Retina (tissue), 1 donor: ENCODE measurements at regions not wholly inside any gene's neighbourhood (a gene's known extent, or its start where the extent isn't known, plus 50 kb on each side); places are given as distances from the start of the nearest gene placed in this dataset.

ENCODE experiments used
- DNase-seq: peaks from one replicate; pipeline ENCODE4 v3.0.0-alpha.2; 2016

- DNase-seq: no peak
Observed at GRCh38 chr12:18905134-18905533, 167.2 kb downstream of the CAPZA3 start.

- no peak for DNase-seq
Observed at GRCh38 chr12:18906395-18906794, 168.5 kb downstream of the CAPZA3 start.

- no peak for DNase-seq
Observed at GRCh38 chr12:18907127-18907526, 169.2 kb downstream of the CAPZA3 start.

GRCh38 chr12:18907728-18908127, 169.8 kb downstream of the CAPZA3 start:
- DNase-seq: no peak

DNA sequence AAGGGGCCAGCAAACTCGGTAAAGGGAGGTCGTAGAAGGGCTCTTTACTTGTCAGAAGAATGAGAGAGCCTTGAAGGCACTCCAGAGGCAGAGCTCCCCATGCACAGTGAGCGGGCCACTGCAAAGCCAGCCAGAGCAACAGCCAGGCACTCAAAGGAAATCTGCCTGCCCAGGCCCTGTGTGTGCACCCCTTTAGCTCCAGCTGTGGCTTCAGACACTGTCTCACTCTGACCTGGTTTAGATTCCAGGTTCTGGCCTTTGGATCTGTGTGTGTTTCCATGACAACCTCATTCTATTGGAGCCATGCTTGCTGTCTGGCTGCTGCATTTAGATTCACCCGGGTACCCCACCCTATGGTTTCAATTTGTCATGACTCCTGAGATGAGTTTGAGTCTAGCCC, 170.3 kb downstream of the CAPZA3 start:
- peak; percentile 6 for DNase-seq

DNA sequence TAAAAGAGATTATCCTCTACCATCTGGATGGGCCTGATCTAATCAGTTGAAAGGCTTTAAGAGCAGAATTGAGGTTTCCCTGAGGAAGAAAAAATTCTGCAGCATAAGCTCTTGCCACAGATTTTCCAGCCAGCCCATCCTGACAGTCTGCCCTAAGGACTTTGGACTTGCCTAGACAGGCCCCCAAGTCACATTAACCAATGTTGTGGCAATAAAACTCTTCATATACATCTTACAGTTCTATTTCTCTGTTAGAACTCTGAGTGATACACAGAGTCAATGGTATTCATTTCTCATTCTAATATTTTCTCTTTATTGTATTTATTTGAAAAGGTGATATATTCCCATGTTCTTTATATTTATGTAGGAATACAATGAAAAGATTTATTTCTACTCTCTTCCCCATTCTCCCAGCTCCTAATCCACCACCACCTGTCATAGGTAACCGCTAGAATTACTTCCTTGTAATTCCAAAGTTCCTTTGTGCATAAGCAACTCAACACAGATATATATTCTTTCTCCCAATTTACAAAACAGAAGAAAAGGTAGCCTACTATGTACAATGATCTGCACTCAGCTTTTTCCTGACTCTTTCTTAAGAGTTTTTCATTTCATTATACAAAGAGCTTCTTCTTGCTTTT, 182.1 kb downstream of the CAPZA3 start:
- no peak for DNase-seq

- DNase-seq: peak; percentile 13
Observed at GRCh38 chr12:18922851-18923250, 184.9 kb downstream of the CAPZA3 start.

GRCh38 chr12:18923721-18924120, 185.8 kb downstream of the CAPZA3 start:
- DNase-seq: no peak

DNA sequence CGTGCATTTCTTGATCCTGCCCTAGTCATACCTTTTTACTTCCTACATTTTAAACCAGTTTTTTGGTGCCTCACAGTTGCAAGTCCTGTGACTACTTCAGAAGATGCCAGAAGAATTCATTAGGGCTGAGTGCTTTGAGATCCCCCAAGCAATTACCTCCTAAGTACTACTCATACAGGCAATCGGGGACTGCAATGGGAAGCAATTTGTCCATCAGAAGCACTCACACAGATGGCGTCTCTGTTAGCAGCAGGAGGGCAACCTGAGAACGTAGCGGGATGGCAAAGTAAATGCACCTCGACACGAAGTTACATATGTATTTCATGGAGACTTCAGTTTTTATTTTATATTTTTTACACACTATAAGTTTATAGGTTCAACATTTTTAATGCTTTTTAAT, 188.3 kb downstream of the CAPZA3 start:
- DNase-seq: peak; percentile 21

DNA sequence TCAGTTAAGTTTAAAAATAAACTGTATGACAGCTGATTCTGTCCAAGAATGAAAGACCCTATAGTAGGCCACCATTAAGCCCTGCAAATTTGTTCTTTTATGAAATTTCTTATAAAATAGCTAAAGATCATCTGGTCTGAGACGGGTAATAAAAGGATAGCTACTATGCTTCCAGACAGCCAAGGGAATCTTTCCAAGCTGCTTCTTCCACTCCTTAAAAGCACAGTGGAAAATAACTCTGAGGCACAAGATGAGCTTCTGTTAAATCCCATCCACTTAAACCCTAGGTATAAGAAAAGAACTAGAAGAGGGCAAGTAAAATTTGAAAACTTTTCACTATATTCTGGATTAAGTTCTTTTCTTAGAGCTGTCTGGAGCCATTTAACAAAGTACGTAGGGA, 194.3 kb downstream of the CAPZA3 start:
- DNase-seq: no peak

GRCh38 chr12:18932715-18933114, 194.8 kb downstream of the CAPZA3 start:
- no peak for DNase-seq

- no peak for DNase-seq
Observed at GRCh38 chr12:18935371-18935965, 194.1 kb upstream of the PLEKHA5 start.

- DNase-seq: no peak
Observed at GRCh38 chr12:18939051-18939450, 190.5 kb upstream of the PLEKHA5 start.

GRCh38 chr12:18942669-18943068, 186.9 kb upstream of the PLEKHA5 start:
- DNase-seq: no peak

DNA sequence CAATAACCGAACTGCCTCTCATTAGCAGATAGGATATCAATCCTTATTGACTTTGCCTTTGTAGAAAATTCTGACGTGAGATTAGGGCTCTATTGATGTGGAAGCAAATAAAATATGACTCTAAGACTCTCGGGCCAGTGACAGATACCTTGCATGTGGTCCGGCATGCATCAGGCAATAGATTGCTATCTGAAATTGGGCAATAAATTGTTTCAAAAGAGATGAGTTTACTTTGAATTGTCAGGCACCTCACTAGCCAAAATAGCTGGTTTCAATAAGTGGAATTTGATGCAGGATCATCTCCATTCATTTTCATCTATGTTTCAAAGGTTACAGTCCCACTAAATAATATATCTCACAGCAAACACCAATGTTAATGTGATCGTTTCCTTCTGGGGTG, 186.3 kb upstream of the PLEKHA5 start:
- DNase-seq: no peak

DNA sequence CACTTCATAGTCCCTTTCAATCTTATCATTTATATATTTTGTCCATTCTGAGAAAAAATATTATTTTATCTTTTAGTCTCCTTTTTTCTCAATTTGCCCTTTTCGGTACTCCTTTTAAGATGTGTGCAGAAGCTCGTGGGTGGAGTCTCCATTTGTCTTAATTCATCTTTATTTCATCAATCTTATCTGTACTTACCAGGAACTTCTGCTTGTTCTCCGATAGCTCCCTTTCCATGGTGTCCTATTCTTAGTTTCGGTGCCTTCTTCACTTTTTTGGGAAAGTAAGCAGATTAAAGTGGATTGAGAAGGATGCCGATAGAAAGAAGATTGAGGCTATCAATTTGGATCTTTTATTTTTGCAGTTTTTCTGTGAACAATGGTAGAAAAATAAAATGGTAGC, 183.4 kb upstream of the PLEKHA5 start:
- no peak for DNase-seq

DNA sequence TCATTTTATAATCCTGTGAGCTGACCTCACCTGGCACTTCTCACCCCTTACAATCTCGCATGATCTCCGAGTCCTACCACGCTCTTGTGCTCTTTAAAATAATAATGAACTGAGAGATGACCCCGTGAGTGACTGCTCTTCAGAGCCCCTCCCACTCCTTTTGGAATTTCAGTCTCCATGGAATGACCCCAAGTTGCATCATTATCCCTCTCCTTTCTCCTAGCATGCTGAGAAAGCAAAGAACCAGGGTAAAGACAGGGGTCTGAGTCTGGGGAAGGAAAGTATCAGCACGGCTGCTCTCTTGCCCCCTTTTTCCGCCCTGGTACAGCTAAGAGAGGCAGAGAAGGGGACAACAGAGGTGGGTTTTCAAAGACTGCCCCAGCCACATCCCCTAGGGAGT, 178.3 kb upstream of the PLEKHA5 start:
- no peak for DNase-seq

DNA sequence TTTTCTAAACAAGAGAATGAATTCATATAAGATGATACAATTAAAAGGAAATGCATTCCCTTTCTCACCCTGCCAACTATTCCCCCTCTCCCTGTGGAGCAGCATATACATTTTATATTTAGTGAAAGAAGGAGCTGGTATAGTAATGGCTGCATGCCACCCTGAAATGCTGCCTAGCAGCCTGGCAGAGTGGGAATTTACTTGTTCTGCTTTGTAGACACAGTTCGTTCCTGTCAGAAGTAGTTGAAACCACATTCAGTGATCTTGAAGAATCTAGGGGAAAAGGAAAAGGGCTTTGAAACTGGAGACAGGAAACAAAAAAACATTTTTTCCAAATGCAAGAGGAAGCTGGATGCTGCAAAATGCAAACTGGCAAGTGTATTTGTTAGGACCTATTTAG, 176.0 kb upstream of the PLEKHA5 start:
- no peak for DNase-seq

- no peak for DNase-seq
Observed at GRCh38 chr12:18955594-18955993, 173.9 kb upstream of the PLEKHA5 start.

- peak; percentile 12 for DNase-seq
Observed at GRCh38 chr12:18965203-18965602, 164.3 kb upstream of the PLEKHA5 start.

GRCh38 chr12:18966954-18967353, 162.6 kb upstream of the PLEKHA5 start:
- no peak for DNase-seq

GRCh38 chr12:18967814-18968213, 161.7 kb upstream of the PLEKHA5 start:
- no peak for DNase-seq

DNA sequence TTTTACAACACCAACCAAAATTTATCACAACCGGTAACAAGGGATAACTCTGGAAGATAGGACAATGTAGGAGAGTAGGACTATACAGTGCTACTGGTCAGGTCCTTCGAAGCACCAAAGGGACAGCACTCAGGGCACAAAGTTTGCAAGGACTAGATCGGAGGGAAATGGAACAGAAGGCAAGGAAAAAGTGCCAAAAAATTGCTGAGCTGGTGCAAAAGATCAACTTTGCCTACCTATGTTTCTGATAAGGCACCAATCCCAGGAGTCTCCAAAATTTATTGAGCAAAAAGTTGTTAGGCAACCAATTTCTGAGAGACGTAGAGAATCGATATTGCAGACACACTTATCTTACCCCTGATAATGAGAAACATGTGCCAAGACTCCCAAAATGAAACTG, 160.0 kb upstream of the PLEKHA5 start:
- DNase-seq: no peak

GRCh38 chr12:18970603-18971002, 158.9 kb upstream of the PLEKHA5 start:
- no peak for DNase-seq

GRCh38 chr12:18971932-18972331, 157.6 kb upstream of the PLEKHA5 start:
- no peak for DNase-seq
